Putamen (tissue), 1 donor: ENCODE measurements at regions not wholly inside any gene's neighbourhood (a gene's known extent, or its start where the extent isn't known, plus 50 kb on each side); places are given as distances from the start of the nearest gene placed in this dataset.

ENCODE experiments used
- DNase-seq: peaks from one replicate; pipeline ENCODE4 v3.0.0-alpha.2; 2016; ENCODE audit warnings: low spot score

GRCh38 chr4:38230821-38231563, 270.8 kb downstream of the PTTG2 start:
- DNase-seq = no peak

DNA sequence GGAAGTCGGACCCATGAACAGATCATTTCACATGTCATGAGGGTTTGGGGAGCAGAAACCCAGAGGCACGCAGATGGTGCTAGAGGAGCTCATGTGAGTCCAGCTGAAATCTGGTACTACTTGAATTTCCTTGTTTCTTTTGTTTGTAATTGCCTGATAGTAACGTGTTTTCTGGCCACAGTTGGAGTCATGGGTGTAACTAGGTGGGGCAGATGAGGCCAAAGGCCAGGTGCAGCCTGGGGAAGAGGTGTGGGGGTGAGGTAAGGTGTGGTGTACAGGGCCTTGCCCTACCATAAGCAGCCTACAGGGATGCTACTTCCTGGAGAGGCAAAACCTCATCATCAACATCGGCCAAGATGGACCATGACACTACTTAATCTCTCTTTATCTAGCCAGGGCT, 271.4 kb downstream of the PTTG2 start:
- no peak for DNase-seq

GRCh38 chr4:38232741-38233140, 272.5 kb downstream of the PTTG2 start:
- DNase-seq = no peak

DNA sequence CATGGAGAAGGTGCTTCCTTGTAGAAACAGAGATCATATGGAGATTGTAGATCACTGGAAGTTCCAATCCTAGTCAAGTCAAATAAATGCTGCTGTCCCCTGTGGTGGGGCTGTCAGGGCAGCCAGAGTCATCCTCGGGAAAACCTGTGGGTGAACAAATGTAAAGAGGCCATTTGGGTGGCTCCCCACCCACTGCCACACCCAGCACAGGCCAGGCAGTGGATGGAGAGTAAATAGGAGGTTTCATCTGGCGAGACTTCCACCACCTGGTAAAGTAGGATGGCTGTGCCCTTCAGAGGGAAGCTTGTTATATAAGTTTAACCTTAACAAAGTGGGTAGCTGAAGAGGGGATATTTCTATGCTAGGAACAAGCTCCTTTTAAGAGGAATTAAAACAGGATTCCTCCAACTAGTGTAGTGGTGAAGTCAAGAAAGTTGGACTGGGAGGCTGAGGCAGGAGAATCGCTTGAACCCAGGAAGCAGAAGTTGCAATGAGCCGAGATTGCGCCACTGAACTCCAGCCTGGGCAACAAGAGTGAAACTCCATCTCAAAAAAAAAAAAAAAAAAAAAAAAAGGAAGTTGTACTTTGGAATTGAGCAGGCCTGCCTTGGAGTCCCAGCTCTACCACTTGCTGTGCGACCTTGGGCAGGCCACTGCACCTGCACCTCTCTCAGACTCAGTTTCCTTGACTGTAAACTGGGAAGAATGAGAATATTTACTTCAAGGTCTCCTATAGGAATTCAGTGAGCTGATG, 273.7 kb downstream of the PTTG2 start:
- DNase-seq = no peak

GRCh38 chr4:38235354-38235753, 275.2 kb downstream of the PTTG2 start:
- DNase-seq = no peak

DNA sequence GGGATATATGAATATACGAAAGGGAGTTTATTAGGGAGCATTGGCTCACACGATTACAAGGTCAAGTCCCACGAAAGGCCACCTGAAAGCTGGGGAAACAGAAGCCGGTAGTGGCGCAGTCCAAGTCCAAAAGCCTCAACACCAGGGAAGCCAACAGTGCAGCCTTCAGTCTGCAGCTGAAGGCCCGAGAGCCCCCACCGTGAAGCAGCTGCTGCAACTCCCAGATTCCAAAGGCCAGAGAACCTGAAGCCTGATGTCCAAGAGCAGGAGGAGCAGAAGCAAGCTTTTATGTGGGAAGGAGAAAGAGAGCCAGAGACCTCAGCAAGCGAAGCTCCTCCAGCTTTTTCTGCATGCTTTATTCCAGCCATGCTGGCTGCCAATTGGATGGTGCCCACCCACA, 275.8 kb downstream of the PTTG2 start:
- DNase-seq = no peak

DNA sequence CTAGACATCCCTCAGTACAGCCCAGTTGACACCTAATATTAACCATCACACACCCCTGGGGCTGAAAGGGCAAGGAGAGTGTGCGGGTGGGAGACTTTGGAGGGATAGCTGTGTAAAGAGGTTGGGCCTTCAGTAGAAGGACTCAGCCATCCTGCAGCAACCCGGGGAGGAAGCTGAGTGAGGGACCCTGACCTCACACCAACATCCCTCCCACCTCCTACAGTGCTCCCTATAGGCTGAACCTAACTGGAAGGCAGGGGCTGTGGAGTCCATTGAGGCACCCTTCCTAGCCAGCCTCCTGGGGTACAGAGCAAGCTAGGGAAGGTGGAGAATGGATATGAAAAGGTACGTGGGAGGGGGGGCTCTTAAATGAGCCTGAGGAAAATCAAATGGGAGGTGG, 276.3 kb downstream of the PTTG2 start:
- no peak for DNase-seq

- DNase-seq = no peak
These were observed 276.9 kb downstream of the PTTG2 start for GRCh38 chr4:38237139-38237538.

DNA sequence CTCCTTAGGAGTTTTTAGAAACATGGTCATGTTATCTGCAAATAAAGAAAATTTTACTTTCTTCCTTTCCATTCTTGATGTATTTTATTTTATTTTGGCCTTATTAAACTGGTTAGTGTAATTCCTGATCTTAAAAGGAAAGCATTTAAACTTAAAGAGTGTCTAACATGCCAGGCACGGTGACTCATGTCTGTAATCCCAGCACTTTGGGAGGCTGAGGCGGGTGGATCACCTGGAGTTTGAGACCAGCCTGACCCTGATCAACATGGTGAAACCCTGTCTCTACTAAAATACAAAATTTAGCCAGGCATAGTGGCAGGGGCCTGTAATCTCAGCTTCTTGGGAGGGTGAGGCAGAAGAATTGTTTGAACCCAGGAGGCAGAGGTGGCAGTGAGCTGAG, 281.3 kb downstream of the PTTG2 start:
- DNase-seq = no peak

DNA sequence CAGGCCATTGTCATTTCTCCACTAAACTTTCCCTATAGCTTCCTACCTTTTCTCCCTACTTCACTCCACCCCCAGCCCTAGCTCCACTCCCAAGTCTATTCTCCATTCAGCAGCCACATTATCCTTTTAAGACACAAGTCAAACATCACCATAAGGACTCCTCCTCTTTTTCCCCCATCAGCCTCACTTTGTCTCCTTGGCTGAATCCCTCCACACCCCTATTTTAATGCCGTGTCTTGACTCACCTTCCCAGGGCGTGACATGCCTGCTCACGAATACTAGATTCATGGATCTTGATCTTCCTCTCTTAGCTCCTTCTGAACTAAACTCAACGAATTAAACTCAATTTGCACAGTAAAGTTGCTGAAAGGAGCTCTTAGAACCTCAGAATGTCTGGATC, 281.9 kb downstream of the PTTG2 start:
- no peak for DNase-seq

DNA sequence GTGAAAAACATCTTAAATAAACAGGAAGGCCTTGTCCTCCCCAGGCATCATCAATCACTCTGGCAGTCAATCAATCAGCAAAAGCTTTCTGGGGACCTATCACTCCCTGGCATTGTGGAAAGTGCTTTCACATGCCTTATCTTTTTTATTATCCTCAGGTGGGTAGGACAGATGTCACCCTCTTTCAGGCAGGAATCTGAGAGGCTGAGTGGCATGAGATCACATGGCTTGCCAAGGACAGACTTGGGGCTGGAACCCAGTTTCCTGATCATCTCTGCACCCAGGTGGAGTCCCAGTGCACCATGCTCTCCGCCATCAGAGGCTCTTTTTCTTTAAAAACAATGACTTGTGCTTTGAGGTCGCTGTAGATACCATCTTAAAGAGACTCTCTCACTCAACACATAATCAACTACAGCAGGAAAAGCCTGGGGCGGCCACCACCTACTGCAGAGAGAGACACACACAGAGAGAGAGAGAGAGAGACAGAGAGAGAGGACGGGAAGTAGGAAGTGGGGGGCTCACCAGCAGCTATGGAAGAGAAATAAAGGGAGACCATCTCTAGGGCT, 282.7 kb downstream of the PTTG2 start:
- no peak for DNase-seq

DNA sequence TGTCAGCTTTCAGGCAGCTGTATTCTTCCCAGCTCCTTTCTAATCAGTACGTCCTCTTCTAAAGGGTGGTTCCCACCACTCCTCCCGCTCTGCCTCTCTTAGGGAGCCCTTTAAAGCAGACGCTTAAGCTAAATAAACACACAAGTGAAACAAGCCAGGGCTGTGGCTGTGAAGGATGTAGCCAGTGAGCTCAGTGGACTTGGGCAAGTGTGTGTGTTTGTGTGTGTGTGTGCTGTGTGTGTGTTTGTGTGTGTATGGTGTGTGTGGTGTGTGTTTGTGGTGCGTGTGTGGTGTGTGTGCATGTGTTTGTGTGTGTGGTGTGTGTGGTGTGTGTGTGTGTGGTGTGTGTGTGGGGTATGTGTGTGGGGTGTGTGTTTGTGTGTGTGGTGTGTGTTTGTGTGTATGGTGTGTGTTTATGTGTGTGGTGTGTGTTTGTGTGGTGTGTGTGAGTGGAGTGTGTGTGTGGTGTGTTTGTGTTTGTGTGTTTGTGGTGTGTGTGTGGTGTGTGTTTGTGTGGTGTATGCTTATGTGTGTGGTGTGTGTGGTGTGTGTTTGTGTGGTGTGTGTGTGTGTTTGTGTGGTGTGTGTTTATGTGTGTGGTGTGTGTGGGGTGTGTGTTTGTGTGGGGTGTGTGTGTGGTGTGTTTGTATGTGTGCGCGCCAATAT, 283.3 kb downstream of the PTTG2 start:
- DNase-seq = no peak

DNA sequence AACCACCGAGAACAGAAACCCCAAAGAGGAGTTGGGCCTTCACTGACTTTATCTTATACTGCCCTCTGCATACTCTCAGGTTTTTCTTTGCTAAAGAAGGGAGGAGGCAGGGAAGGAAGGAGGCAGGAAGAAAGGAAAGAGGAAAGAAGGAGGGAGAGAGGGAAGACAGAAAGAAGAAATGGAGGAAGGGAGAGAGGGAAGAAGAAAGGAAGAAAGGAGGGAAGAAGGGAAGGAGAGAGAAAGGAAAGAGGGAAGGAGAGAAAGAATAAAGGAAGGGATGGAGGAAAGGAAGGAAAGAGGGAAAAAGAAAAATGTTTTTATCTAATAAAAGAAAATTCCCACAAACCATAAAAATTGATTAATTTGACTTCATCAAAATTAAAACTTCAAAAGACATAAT, 294.6 kb downstream of the PTTG2 start:
- no peak for DNase-seq

GRCh38 chr4:38255572-38255971, 295.4 kb downstream of the PTTG2 start:
- no peak for DNase-seq

DNA sequence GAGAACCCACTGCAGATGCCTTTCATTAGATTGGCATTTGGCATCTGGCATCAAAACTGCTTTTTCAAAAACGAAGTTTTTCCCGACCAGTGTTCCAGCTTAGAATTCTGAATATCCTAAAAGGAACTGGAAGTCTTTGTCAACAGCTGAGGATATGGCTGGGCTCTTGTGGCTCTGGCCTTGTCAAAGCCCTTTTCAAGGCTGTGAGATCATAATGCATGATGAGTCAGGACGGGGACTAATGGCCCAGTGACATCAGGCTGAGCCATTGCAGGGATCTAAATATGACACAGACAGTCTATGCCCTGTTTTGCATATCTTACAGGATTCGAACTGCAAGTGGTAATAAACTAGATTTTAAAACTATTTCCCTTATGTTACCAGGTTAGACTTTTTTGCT, 306.4 kb downstream of the PTTG2 start:
- DNase-seq = peak; percentile 86

GRCh38 chr4:38268108-38268820, 308.1 kb downstream of the PTTG2 start:
- no peak for DNase-seq

DNA sequence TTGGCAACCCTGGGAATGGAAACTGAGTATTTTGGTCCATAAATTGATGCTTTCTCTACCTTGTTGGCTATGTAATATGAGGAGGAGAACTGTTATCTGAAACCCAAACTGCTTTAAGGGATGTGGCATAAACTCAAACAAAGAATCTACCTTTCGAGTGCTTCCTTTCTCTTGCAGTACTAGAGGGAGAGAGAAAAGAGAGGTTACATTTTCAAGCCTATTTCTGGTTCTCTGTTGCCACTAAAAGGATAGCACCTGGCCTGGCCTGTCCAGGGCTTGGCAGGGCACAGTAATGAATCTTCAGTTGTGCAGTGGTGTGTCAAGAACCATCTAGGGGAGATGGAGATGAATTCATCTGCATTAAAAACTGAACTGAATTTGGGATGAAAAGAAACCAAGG, 308.6 kb downstream of the PTTG2 start:
- DNase-seq = no peak

DNA sequence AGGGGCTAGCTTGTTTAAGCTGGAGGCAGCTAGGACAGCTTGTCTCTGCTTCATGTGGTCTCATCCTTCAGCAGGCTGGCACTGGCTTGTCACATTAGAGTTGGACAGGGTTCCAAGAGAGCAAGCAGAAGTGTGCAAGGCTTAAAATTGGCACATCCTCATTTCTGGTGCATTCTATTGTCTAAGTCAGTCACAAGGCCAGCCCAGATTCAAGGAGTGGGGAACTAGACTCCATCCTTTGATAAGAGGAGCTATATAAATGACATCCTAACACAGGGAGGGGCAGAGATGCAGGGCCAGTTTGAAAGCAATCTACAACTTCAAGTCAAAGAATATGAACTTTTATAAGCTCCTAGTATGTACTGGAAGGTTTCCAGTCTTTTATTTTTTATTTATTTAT, 313.2 kb downstream of the PTTG2 start:
- no peak for DNase-seq

- DNase-seq = no peak
These were observed 315.3 kb downstream of the PTTG2 start for GRCh38 chr4:38275331-38276100.

DNA sequence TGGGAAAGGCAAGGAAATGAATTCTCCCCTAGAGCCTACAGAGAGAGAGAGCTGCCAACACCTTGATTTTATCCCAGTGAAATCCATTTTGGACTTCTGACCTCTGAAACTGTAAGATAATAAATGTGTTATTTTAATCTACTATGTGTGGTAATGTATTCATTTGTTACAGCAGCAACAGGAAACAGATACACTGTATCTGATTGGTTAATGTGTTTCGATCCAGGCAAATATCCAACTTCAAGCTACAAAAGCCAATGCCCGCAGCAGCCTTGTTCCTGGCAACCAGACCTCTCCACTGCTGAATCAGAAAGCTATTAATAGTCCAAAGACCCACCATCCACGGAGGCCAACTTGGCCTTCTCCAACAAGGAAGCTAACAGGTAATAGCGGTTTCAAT, 318.1 kb downstream of the PTTG2 start:
- no peak for DNase-seq

- DNase-seq = no peak
These were observed 318.9 kb downstream of the PTTG2 start for GRCh38 chr4:38279077-38279476.
